BJ (cell line): ENCODE measurements at regions not wholly inside any gene's neighbourhood (a gene's known extent, or its start where the extent isn't known, plus 50 kb on each side); places are given as distances from the start of the nearest gene placed in this dataset.

Experiments used
- CTCF ChIA-PET: fragments of 350-600 bp; formaldehyde crosslinking; extraction: SDS; loops from one replicate; lab custom pipeline; 2021; ENCODE audit warnings: antibody characterized with exemption, inconsistent platforms; lab: Yijun Ruan, JAX
- POLR2A ChIA-PET: fragments of 300-600 bp; sonication (Branson Sonifier 250); formaldehyde crosslinking; extraction: SDS; loops from one replicate; lab custom pipeline; 2021; ENCODE audit warnings: antibody characterized with exemption; lab: Charles Lee
- DNase-seq: peaks from one replicate; pipeline ENCODE4 v3.0.0-alpha.2; 2011; ENCODE audit warnings: low read depth
- H3K27me3 ChIP-seq: 2 replicates; pipeline ENCODE4 v1.6.0; 2011; ENCODE audit warnings: low read length; ENCODE audit not compliant: control insufficient read depth, insufficient read depth
- H3K36me3 ChIP-seq: 2 replicates; pipeline ENCODE4 v1.5.1; 2011; ENCODE audit warnings: low read length; ENCODE audit not compliant: control insufficient read depth, insufficient read depth
- H3K4me3 ChIP-seq: 2 replicates; pipeline ENCODE4 v1.5.1; 2011; ENCODE audit warnings: low read depth, mild to moderate bottlenecking, control low read depth, low read length
- CTCF ChIP-seq: IDR thresholded peaks from 2 replicates; pipeline ENCODE4 v1.5.1; 2011; ENCODE audit warnings: low read depth, mild to moderate bottlenecking, control low read depth, inconsistent platforms, low read length, moderate library complexity; ENCODE audit not compliant: insufficient read depth

GRCh38 chr6:92371211-92372208 lies 1047.8 kb downstream of the EPHA7 start:
- Histone ChIP-seq H3K4me3 (no peak overlapping the region), H3K27me3 (no peaks in the 10 kb centered on the region), H3K36me3 (no peaks in the 10 kb centered on the region)
- DNase-seq: no peak
- POLR2A ChIA-PET: no interaction called here
- TF ChIP-seq CTCF: no peak
- CTCF ChIA-PET: no interaction called here

- Histone ChIP-seq H3K4me3 (no peak overlapping the region), H3K27me3 (no peaks in the 10 kb centered on the region), H3K36me3 (no peaks in the 10 kb centered on the region)
- DNase-seq: no peak
- TF ChIP-seq CTCF: no peak
- POLR2A ChIA-PET: no interaction called here
- CTCF ChIA-PET: interaction anchor here (0.5 kb wide), 1 partner anchor 12 kb away, joined by 3 read pairs; no protein-coding TSS in a partner anchor
Observed at GRCh38 chr6:92369309-92369708, 1050.0 kb downstream of the EPHA7 start.

- Histone ChIP-seq H3K36me3 (no peaks in the 10 kb centered on the region), H3K4me3 (no peak overlapping the region), H3K27me3 (no peaks in the 10 kb centered on the region)
- no peak for DNase-seq
- ChIA-PET POLR2A (no interaction called here), CTCF (no interaction called here)
- TF ChIP-seq CTCF: no peak
Observed at GRCh38 chr6:92364948-92365541, 1054.3 kb downstream of the EPHA7 start.

- TF ChIP-seq CTCF: no peak
- POLR2A ChIA-PET: no interaction called here
- CTCF ChIA-PET: no interaction called here
- DNase-seq: no peak
- no peaks in the 10 kb centered on the region for H3K36me3 ChIP-seq
- H3K4me3 ChIP-seq: no peak overlapping the region
- H3K27me3 ChIP-seq: no peaks in the 10 kb centered on the region
Observed at GRCh38 chr6:92363111-92363510, 1056.2 kb downstream of the EPHA7 start.

- ChIA-PET POLR2A (no interaction called here), CTCF (no interaction called here)
- no peak for TF ChIP-seq CTCF
Observed at GRCh38 chr6:92362404-92362803, 1057.0 kb downstream of the EPHA7 start.

More at GRCh38 chr6:92362404-92362803, 1057.0 kb downstream of the EPHA7 start:
- H3K4me3 ChIP-seq: no peak overlapping the region
- no peak for DNase-seq
- no peaks in the 10 kb centered on the region for H3K36me3 ChIP-seq
- no peaks in the 10 kb centered on the region for H3K27me3 ChIP-seq
